ENCODE measurements at regions not wholly inside any gene's neighbourhood (a gene's known extent, or its start where the extent isn't known, plus 50 kb on each side); places are given as distances from the start of the nearest gene placed in this dataset.

- no peaks in the 10 kb centered on the region for H3K9me3 Mint-ChIP-seq (ENCODE audit: unreplicated experiment)
- Histone ChIP-seq H3K4me1 (ENCODE audit: insufficient read depth, low read length) (no peaks in the 10 kb centered on the region), H3K79me2 (ENCODE audit: insufficient read depth, low read length) (no peaks in the 10 kb centered on the region), H3K4me3 (ENCODE audit: insufficient read depth, low read depth, low read length) (no peak overlapping the region), H3K36me3 (ENCODE audit: insufficient read depth, low read length) (no peaks in the 10 kb centered on the region), H2AFZ (ENCODE audit: low read depth, low read length) (no peak overlapping the region), H3K27ac (ENCODE audit: low read depth, low read length) (no peak overlapping the region), H3K4me2 (ENCODE audit: low read length) (no peak overlapping the region), H3K9me3 (ENCODE audit: insufficient read depth, low read depth, low read length) (no peaks in the 10 kb centered on the region), H3K27me3 (ENCODE audit: insufficient read depth, low read length) (no peaks in the 10 kb centered on the region), H4K20me1 (ENCODE audit: insufficient read depth, low read length) (no peaks in the 10 kb centered on the region), H3K9ac (ENCODE audit: low read length) (no peak overlapping the region)
- FAIRE-seq (no peak), DNase-seq (ENCODE audit: low read depth) (no peak)
- no peak overlapping the region for H3K4me3 Mint-ChIP-seq (ENCODE audit: unreplicated experiment)
- no peaks in the 10 kb centered on the region for H3K27me3 Mint-ChIP-seq (ENCODE audit: low read depth, unreplicated experiment)
- TF ChIP-seq CTCF (IDR thresholded peaks at IDR 0.05; ENCODE audit: insufficient read depth, low read depth, low read length), result no peak
- TF ChIP-seq EZH2 (IDR thresholded peaks at IDR 0.05; ENCODE audit: insufficient read depth, low read length), result no peak
- H3K4me1 Mint-ChIP-seq (ENCODE audit: low read depth, unreplicated experiment), result no peaks in the 10 kb centered on the region
- no peak overlapping the region for H3K27ac Mint-ChIP-seq (ENCODE audit: unreplicated experiment)
- no peaks in the 10 kb centered on the region for H3K36me3 Mint-ChIP-seq (ENCODE audit: low read depth, unreplicated experiment)
Measured at GRCh38 chr2:220125551-220125950, 498.1 kb downstream of the SLC4A3 start.

- H3K36me3 ChIP-seq (ENCODE audit: insufficient read depth, low read length), result no peaks in the 10 kb centered on the region
- no peaks in the 10 kb centered on the region for H4K20me1 ChIP-seq (ENCODE audit: insufficient read depth, low read length)
- Mint-ChIP-seq H3K4me1 (ENCODE audit: low read depth, unreplicated experiment) (no peaks in the 10 kb centered on the region), H3K27me3 (ENCODE audit: low read depth, unreplicated experiment) (no peaks in the 10 kb centered on the region), H3K36me3 (ENCODE audit: low read depth, unreplicated experiment) (no peaks in the 10 kb centered on the region), H3K27ac (ENCODE audit: unreplicated experiment) (no peak overlapping the region), H3K9me3 (ENCODE audit: unreplicated experiment) (peaks cover 8% of the 10 kb centered on the region), H3K4me3 (ENCODE audit: unreplicated experiment) (no peak overlapping the region)
- no peak for TF ChIP-seq CTCF (IDR thresholded peaks at IDR 0.05; ENCODE audit: insufficient read depth, low read depth, low read length)
- no peak for TF ChIP-seq EZH2 (IDR thresholded peaks at IDR 0.05; ENCODE audit: insufficient read depth, low read length)
- FAIRE-seq (no peak), DNase-seq (ENCODE audit: low read depth) (no peak)
- no peak overlapping the region for H3K9ac ChIP-seq (ENCODE audit: low read length)
- H3K27me3 ChIP-seq (ENCODE audit: insufficient read depth, low read length), result no peaks in the 10 kb centered on the region
- H3K9me3 ChIP-seq (ENCODE audit: insufficient read depth, low read depth, low read length), result peaks cover 3% of the 10 kb centered on the region
- no peak overlapping the region for H3K4me2 ChIP-seq (ENCODE audit: low read length)
- H2AFZ ChIP-seq (ENCODE audit: low read depth, low read length), result no peak overlapping the region
- no peak overlapping the region for H3K4me3 ChIP-seq (ENCODE audit: insufficient read depth, low read depth, low read length)
- no peak overlapping the region for H3K27ac ChIP-seq (ENCODE audit: low read depth, low read length)
- H3K4me1 ChIP-seq (ENCODE audit: insufficient read depth, low read length), result no peaks in the 10 kb centered on the region
- H3K79me2 ChIP-seq (ENCODE audit: insufficient read depth, low read length), result no peaks in the 10 kb centered on the region
Measured at GRCh38 chr2:220127311-220127710, 499.9 kb downstream of the SLC4A3 start.

GRCh38 chr2:220127876-220128275 lies 500.4 kb downstream of the SLC4A3 start:
- H3K79me2 ChIP-seq (ENCODE audit: insufficient read depth, low read length), result no peaks in the 10 kb centered on the region
- H3K4me3 ChIP-seq (ENCODE audit: insufficient read depth, low read depth, low read length), result no peak overlapping the region
- no peak overlapping the region for H3K27ac ChIP-seq (ENCODE audit: low read depth, low read length)
- H3K27me3 Mint-ChIP-seq (ENCODE audit: low read depth, unreplicated experiment), result no peaks in the 10 kb centered on the region
- no peaks in the 10 kb centered on the region for H3K4me1 Mint-ChIP-seq (ENCODE audit: low read depth, unreplicated experiment)
- no peak overlapping the region for H2AFZ ChIP-seq (ENCODE audit: low read depth, low read length)
- no peaks in the 10 kb centered on the region for H3K27me3 ChIP-seq (ENCODE audit: insufficient read depth, low read length)
- H3K27ac Mint-ChIP-seq (ENCODE audit: unreplicated experiment), result no peak overlapping the region
- peaks cover 3% of the 10 kb centered on the region for H3K9me3 ChIP-seq (ENCODE audit: insufficient read depth, low read depth, low read length)
- no peak for TF ChIP-seq CTCF (IDR thresholded peaks at IDR 0.05; ENCODE audit: insufficient read depth, low read depth, low read length)
- TF ChIP-seq EZH2 (IDR thresholded peaks at IDR 0.05; ENCODE audit: insufficient read depth, low read length), result no peak
- DNase-seq (ENCODE audit: low read depth) (no peak), FAIRE-seq (no peak)
- H3K36me3 Mint-ChIP-seq (ENCODE audit: low read depth, unreplicated experiment), result no peaks in the 10 kb centered on the region
- H3K9me3 Mint-ChIP-seq (ENCODE audit: unreplicated experiment), result peaks cover 9% of the 10 kb centered on the region
- no peak overlapping the region for H3K4me3 Mint-ChIP-seq (ENCODE audit: unreplicated experiment)
- no peaks in the 10 kb centered on the region for H3K4me1 ChIP-seq (ENCODE audit: insufficient read depth, low read length)
- no peak overlapping the region for H3K9ac ChIP-seq (ENCODE audit: low read length)
- H3K36me3 ChIP-seq (ENCODE audit: insufficient read depth, low read length), result no peaks in the 10 kb centered on the region
- no peak overlapping the region for H3K4me2 ChIP-seq (ENCODE audit: low read length)
- H4K20me1 ChIP-seq (ENCODE audit: insufficient read depth, low read length), result no peaks in the 10 kb centered on the region
